ENCODE measurements at regions not wholly inside any gene's neighbourhood (a gene's known extent, or its start where the extent isn't known, plus 50 kb on each side); places are given as distances from the start of the nearest gene placed in this dataset.

DNA sequence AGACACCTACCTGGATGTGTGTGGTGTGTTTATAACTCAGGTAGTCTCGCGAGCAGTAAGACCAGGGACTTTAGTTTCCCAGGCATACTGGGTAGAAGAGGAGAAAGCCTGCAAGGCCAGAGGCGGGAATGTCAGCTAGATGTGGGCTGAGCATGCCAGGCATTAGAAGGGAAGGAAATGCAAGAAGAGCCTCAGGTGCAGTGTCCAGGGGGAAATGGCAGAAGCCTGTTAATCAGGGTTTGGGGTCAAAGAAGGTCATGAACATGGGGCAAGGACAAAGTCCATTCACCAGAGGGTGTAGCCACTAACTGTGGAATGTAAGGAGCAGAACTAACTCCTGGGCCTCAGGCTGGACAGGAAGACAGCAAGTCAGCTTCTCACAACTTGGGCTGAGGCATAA is 305.0 kb downstream of the SMOC2 start:
- TF ChIP-seq, protein P1, sequence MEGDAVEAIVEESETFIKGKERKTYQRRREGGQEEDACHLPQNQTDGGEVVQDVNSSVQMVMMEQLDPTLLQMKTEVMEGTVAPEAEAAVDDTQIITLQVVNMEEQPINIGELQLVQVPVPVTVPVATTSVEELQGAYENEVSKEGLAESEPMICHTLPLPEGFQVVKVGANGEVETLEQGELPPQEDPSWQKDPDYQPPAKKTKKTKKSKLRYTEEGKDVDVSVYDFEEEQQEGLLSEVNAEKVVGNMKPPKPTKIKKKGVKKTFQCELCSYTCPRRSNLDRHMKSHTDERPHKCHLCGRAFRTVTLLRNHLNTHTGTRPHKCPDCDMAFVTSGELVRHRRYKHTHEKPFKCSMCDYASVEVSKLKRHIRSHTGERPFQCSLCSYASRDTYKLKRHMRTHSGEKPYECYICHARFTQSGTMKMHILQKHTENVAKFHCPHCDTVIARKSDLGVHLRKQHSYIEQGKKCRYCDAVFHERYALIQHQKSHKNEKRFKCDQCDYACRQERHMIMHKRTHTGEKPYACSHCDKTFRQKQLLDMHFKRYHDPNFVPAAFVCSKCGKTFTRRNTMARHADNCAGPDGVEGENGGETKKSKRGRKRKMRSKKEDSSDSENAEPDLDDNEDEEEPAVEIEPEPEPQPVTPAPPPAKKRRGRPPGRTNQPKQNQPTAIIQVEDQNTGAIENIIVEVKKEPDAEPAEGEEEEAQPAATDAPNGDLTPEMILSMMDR (IDR thresholded peaks at IDR 0.05; ENCODE audit: insufficient read depth, low read depth, low read length), result no peak
- TF ChIP-seq EZH2 (IDR thresholded peaks at IDR 0.05; ENCODE audit: insufficient read depth, low read length), result no peak
